Esophagus muscularis mucosa (tissue), 3 donors: ENCODE measurements at regions not wholly inside any gene's neighbourhood (a gene's known extent, or its start where the extent isn't known, plus 50 kb on each side); places are given as distances from the start of the nearest gene placed in this dataset.

Experiments
- CTCF ChIP-seq, 3 experiments: fragments of 200-600 bp in 2 of 3; fragments of 450-650 bp in 1 of 3; sonication (generic) in 2 of 3; IDR thresholded peaks; one replicate each; pipeline ENCODE4 v1.5.1; 2017 to 2019; ENCODE audit warnings: antibody characterized with exemption in 3 of 3, mild to moderate bottlenecking in 2 of 3, moderate library complexity in 1 of 3
- POLR2A ChIP-seq: fragments of 450-650 bp; IDR thresholded peaks from one replicate; pipeline ENCODE4 v1.6.1; 2017; ENCODE audit warnings: antibody characterized with exemption, moderate library complexity, mild to moderate bottlenecking, low read depth

DNA sequence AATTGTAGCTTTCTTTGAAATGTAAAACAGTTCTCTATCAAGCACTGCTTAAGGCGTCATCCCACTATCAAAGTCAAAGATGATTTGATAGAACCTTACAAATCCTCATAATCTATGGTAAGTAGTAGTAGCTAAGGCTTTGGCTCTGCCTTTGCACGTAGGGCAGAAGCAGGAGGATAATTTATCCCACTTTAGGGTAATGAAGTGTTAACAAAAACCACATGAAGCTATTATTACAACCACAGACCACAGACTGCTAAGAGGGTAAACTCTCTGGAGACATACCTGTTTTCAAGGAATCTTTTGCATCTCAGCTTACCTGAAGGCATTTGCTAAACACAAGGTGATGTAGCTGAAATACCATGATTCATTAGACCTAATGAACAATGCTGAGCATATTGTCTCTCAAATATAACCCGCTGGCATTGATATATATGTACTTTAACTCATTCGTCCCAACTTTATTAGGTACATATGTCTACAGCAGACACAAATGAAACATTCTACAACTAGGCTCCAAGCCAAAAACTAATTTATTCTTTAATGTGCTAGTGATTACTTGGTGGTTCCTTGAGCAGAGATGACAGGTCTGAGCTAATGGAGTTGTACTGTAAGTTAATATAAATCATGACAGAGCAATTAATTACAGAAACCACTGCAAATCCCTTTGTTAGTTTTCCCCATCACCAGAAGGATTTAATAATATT is 368.8 kb downstream of the ETNK1 start:
- TF ChIP-seq CTCF (IDR thresholded peaks at IDR 0.05) = no peak
- no peak for TF ChIP-seq POLR2A
